HG03520 (cell line): ENCODE measurements at regions not wholly inside any gene's neighbourhood (a gene's known extent, or its start where the extent isn't known, plus 50 kb on each side); places are given as distances from the start of the nearest gene placed in this dataset.
"Not testable (repeated sequence)": the region's sequence is repeated elsewhere in the genome, so short reads cannot be mapped to it uniquely, and the experiment has no call there.

Experiments used
- ATAC-seq: cut with Tn5 transposase; IDR thresholded peaks from one replicate; pipeline ENCODE4 v1.9.1; 2021; ENCODE audit warnings: mild to moderate bottlenecking, moderate library complexity; ENCODE audit not compliant: unreplicated experiment

DNA sequence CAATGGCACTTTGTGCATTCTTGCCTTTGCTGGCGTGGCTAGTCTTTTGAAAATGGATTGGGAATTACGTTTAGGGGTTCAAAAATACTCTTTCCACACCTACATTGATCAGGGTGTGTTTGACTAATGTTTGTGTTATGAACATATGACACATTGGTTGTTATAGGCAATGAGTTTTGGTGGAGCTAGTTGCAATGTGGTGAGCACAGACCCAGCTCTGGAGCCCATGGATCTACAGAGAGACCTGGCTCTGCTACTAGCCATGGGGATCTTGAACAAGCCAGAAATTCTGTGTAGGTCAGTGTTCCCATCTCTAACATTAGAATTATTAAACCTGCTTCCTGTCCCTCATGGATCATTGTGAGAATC, 222.4 kb upstream of the UBL3 start:
- no peak for ATAC-seq

DNA sequence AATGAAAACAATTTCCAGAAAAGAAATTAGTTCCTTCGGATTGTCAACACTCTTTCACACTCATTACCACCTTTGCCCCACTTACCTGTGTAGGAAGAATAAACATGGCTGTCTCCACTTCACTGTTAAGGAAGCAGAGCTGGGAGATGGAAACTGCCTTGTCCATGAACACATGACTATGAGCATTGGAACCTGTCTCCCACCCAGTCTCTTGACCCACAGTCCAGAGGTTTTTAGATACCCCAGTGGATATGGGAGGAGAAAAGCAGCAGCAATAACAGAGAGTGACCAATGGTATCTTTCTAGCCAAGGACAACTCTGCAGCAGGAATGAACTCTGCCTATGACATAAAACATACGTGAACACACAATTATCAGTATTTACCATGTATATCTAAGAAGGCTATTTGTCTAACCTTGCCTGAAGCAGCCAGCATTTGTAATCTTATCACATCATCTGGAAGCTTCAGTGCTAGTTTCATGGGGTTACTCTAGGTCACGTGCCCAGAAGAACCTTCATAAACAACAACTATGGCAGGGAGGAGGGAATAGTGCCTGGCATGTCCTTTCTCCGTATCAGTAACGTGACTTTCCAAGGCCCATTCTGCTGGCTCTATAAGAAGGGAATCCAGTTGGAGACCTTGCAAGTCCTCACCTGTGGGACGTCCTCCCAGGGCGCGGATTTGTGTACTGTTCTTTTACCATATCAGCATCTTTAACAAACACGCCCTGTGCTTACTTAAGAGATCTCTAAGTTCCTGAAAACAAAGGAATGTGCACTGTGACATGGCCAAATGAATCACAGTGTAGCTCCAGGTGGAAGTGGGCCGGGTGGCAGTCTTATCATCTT, 221.8 kb upstream of the UBL3 start:
- no peak for ATAC-seq

GRCh38 chr13:30065181-30065580, 214.8 kb upstream of the UBL3 start:
- no peak for ATAC-seq

DNA sequence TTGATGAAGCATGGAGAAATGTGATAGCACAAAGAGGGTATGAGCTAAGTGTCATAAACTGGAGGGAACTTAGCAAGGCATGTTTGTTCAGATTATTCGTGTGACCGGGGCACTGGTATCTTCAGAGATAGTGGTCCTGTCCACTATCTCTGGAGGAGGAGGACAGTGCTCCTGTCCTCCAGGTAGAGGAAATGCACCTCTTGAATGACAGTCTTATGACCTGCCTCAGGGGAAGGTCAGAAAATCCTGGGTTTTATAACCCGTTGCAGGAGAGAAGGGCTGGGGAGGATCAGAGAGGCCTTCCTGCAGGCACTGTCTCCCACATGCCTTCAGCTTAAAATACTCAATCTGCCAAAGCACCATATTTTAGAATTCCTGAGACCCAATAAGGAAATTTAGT, 213.5 kb upstream of the UBL3 start:
- no peak for ATAC-seq

DNA sequence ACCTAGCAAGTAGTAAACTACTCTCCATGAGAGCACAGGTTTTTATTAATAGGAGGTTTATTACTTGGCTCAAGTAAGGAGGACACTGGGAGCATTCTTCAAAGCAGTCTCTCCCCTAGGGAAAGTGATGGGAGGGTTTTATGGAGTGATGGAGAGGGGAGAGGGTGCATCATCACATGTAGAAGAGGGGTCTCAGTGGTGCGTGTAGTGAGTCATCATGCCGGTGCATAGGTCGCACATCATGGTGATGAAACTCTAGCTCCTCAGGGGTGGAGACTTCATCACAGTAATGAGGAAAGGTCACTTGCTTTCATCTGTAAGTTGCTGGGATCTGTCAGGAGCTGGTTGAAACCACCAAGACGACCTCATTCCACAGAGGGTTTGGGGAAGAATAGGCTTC, 210.8 kb upstream of the UBL3 start:
- no peak for ATAC-seq

- no peak for ATAC-seq
These were observed 208.0 kb upstream of the UBL3 start for GRCh38 chr13:30058429-30058828.

- not testable (repeated sequence) for ATAC-seq
These were observed 204.1 kb upstream of the UBL3 start for GRCh38 chr13:30054546-30054945.

DNA sequence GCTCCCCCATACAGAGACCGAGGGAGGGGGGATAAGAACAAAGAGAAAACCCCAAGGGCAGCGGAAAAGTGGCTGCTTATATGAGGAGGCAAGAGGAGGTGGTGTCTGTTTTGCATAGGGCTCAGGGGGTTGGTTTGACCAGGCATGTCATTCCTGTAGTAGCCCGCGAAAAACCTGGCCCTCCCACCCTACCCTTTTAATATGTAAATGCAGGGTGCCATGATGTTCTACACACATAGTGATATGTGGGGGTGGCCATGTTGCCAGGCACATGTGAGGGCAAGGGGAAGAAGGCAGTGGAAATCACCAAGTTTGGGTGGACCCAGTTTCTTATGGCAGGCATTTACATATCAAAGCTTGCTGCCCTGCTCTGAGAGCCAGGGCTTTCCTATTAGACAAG, 203.5 kb upstream of the UBL3 start:
- ATAC-seq, result no peak

GRCh38 chr13:30052120-30052519, 201.7 kb upstream of the UBL3 start:
- no peak for ATAC-seq

DNA sequence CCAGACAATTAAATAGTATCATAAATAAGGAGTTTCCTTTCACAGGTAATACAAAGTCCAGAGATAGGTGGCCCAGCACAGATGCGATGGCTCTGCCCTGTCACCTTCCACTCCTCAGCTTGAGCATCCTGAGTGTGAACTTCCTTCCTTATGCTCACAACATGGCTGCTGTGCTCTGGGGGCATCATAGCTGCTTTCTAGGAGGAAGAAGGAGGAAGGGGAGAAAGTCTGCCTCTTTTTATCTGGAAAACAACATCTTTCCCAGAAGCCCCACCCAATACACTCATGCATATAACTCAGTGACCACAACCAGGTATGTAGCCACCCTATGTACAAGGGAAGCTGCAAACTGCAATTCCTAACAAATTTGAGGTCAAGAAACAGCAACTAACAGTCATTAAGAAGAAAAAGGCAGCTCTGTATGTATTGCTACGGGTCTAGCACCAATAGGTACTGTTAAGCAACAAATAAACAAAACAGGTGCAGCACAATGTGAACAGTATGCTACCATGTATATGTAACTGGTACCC, 201.2 kb upstream of the UBL3 start:
- no peak for ATAC-seq

DNA sequence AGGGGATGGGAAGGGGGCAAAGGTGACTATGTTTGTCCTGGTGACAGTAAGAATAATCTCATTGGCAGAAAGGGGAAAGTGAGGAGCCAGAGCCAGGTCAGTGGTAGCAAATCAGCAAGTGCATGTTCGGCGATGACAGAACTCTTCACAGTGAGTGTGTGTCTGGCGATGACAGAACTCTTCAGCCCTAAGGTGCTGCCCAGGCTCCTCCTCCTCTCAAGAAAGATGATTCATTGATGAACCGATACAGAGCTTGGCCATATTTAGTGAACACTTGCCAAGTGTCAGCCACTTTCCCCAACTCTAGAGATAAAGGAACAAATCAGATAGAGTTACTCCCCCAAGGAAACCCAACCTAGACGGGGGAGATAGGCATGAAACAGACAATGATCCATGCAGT, 199.3 kb upstream of the UBL3 start:
- ATAC-seq, result no peak

DNA sequence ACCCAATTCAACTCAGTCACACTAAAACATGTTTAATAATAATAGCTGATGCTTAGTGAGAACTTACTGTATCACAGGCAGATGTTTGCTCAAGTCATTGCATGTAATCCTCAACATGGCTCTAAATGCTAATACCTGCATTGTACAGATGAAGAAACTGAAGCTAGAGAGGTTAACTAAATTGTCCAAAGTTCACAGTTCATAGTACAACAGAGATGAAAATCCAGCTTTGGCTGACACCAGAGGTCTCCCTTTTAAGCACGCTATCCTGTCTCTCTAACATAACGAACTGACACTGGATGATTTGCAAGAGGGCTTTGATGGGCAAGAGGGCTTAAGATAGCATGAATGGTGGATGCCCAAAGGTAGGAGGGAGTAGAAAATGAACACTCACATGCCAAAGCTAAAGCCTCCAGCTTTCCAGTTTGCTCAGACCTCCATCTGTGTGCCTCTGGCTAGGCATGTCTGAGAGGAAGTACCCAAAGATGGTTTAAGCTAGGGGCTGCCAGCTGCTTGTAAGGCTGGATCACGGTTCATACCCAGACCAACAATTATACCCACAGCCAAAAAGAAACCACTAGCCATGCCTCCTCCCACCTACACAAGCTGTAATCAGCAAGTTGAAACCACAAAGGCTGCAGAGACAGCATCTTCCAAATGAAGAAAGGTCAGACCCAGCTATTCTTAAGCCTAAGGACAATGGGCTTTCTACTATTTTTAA, 196.9 kb upstream of the UBL3 start:
- no peak for ATAC-seq

DNA sequence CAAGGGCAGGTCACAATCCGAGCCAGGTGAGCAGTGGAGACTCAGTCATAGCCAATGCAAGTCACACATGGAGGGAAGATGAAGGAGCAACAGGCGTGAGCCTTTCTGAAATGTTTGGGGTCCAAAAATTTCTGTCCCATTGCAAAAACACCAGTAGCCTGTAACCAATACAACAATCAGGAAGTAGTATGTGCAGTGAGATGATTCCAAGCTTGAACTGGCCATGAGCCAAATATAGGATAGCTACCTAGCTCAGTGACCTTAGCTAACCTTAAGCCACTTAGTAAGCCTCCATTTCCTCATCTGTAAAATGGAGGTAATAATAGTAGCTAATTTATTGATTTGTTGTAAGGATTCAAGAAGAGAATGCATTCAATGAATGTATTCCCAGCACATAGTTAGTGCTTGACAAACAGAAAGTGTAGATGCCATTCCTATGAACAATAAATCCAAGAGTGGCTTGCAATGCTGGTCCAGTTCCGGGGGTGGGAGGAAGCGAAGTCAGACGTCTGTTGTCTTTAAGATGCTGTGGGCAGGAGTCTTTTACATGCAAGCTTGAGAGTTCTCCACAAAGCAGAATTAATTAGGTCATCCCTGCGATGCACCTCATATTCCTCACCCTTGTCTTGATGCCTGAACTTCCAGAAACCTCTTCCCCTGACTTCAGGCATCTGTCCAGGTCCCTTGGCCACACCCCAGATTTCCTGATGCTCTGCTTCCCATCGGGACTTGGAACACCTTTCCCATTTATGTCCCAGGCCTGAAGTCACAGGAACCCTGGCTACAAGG, 195.7 kb upstream of the UBL3 start:
- ATAC-seq, result no peak

- ATAC-seq, result no peak
These were observed 194.5 kb upstream of the UBL3 start for GRCh38 chr13:30044932-30045331.

DNA sequence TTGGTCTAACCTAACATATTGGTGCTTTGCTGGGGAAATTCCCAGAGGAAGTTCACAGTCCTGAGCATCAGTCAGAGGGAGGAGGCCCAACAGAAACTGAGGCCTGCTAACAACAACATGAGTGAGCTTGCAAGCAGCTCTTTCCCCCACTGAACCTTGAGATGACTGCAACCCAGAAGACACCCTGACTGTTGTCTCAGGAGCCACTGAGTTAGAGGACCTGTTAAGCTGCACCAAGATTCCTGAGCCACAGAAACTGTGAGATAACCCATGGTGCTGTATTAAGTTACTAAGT, 193.2 kb upstream of the UBL3 start:
- no peak for ATAC-seq

GRCh38 chr13:30042891-30043630, 192.6 kb upstream of the UBL3 start:
- no peak for ATAC-seq

DNA sequence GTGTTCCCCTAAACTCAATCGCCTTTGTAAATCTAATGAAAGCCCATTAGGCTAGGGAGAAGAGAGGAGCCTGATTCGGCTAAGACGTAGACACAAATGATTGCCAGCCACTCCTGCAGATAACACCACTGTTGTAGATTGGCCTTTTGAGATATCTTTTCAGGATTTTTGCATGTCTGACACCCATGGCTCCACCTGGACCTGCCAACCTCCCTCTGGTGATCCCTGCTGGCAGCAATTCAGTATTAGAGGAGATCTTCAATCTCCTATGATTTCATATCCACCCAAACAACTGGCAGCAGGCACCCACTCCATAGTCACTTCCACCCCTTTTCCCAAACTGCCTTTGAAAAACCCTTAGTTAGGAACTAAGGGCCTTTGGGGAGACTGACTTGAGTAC, 191.9 kb upstream of the UBL3 start:
- ATAC-seq, result no peak

DNA sequence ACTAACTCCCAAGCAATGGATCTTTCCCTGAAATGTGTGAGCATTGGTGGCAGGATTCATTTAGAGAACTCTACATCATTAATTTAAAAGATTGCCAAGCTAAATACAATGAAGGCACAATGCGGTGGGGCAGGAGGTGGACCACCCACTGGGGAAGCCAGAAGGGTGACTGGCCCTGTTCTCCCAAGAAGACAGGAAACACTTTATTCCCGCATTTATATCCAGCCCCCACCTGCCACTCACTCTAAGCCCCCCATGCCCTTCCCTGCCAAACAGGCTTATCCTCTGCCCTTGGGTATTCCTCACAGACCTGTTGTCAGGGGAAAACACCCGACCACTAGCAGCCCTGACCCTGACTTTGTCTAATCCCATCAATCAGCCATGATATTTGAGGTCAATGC, 189.1 kb upstream of the UBL3 start:
- no peak for ATAC-seq

- no peak for ATAC-seq
These were observed 188.5 kb upstream of the UBL3 start for GRCh38 chr13:30038884-30039283.

GRCh38 chr13:30037766-30038165, 187.3 kb upstream of the UBL3 start:
- ATAC-seq, result no peak

DNA sequence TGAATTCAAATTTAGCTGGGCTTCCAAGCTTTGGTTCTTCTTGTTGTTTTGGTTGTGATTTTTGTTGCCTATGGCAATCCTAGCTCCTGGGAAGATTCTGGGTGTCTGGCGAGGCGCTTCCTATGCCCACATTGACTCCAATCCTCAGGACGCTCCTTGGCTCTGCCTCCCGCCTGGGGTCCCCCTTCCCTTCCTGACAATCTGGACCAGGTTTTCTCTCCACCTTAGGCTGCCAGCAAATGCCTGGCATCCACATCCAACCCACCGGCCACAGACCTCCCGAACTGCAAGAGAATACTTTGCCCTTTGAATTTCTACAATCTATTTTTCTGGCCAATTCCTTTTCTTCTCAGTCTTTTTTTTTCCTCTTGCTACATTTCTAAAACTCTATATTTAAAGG, 186.9 kb upstream of the UBL3 start:
- no peak for ATAC-seq
